Right cardiac atrium (tissue), 5 donors: ENCODE measurements at regions not wholly inside any gene's neighbourhood (a gene's known extent, or its start where the extent isn't known, plus 50 kb on each side); places are given as distances from the start of the nearest gene placed in this dataset.

ENCODE experiments used
- ATAC-seq, 2 donors: fragments of 200-7000 bp; cut with Tn5 transposase; one replicate each; pipeline versions ENCODE4 v1.8.0 to v1.9.1; 2020; ENCODE audit warnings: moderate library complexity in 2 of 2, mild to moderate bottlenecking in 1 of 2
- DNase-seq, 3 donors: peaks; one replicate each; pipeline ENCODE4 v3.0.0-alpha.2; 2020
- H3K27ac ChIP-seq: one replicate; pipeline ENCODE4 v1.5.1; 2013; ENCODE audit warnings: mild to moderate bottlenecking, low read length, control low read depth, moderate library complexity
- H3K27me3 ChIP-seq: one replicate; pipeline ENCODE4 v1.6.1; 2013; ENCODE audit not compliant: control insufficient read depth, insufficient read depth
- H3K4me1 ChIP-seq: one replicate; pipeline ENCODE4 v1.6.1; 2013; ENCODE audit warnings: low read length; ENCODE audit not compliant: control insufficient read depth, insufficient read depth
- H3K4me3 ChIP-seq: one replicate; pipeline ENCODE4 v1.5.1; 2013; ENCODE audit warnings: low read length, control low read depth
- H3K9me3 ChIP-seq: one replicate; pipeline ENCODE4 v1.6.1; 2013; ENCODE audit warnings: low read length; ENCODE audit not compliant: control insufficient read depth
- whole genome bisulfite sequencing: extraction: QIAGEN DNeasy Blood & Tissue Kit; methylation state at CpG from one replicate; pipeline ENCODE4 v1.1.7; 2013; 5-methylcytosine and 5-hydroxymethylcytosine counted together
- intact Hi-C, 4 donors: fragments of 100-400 bp; cut with DNase I; formaldehyde crosslinking; loops; one replicate each; pipeline versions ENCODE4 v1.11.0 to v1.14.0; 2022 to 2023
- donor health status: healthy with polysubstance abuse.
- donor health status: DM: no; HTN: yes; CAD: no.
- donor health status: DM: no; HTN: no; CAD: no.
- donor health status: DM: no; HTN: yes; CAD: no; lungs with severe emphysema.
- donor health status: DM: yes; HTN: yes; CAD: no.

- no peak for ATAC-seq
- WGBS, result 64% methylated on average over 1 of the region's 1 CpG
- no peaks in the 10 kb centered on the region for H3K9me3 ChIP-seq
- no peak for DNase-seq
- H3K27me3 ChIP-seq, result no peaks in the 10 kb centered on the region
- intact Hi-C loops, result no loop called here
- H3K27ac ChIP-seq, result no peak overlapping the region
- no peak overlapping the region for H3K4me3 ChIP-seq
- no peaks in the 10 kb centered on the region for H3K4me1 ChIP-seq
Measured at GRCh38 chr14:81955123-81955522, 421.5 kb upstream of the SEL1L start.

- 94% methylated on average over 3 of the region's 3 CpGs for WGBS
- Histone ChIP-seq H3K9me3 (no peaks in the 10 kb centered on the region), H3K4me3 (no peak overlapping the region), H3K27me3 (no peaks in the 10 kb centered on the region), H3K27ac (no peak overlapping the region), H3K4me1 (no peaks in the 10 kb centered on the region)
- no peak for ATAC-seq
- intact Hi-C loops, result no loop called here
- no peak for DNase-seq
Measured at GRCh38 chr14:81960781-81961180, 427.1 kb upstream of the SEL1L start.

GRCh38 chr14:81963846-81964245, 430.2 kb upstream of the SEL1L start:
- Histone ChIP-seq H3K4me3 (no peak overlapping the region), H3K9me3 (no peaks in the 10 kb centered on the region), H3K27ac (no peak overlapping the region), H3K4me1 (no peaks in the 10 kb centered on the region), H3K27me3 (no peaks in the 10 kb centered on the region)
- ATAC-seq (no peak), DNase-seq (no peak)
- WGBS, result 79% methylated on average over 1 of the region's 1 CpG
- intact Hi-C loops, result no loop called here

- no peak overlapping the region for H3K27ac ChIP-seq
- WGBS, result 70% methylated on average over 5 of the region's 5 CpGs
- intact Hi-C loops, result no loop called here
- no peaks in the 10 kb centered on the region for H3K27me3 ChIP-seq
- no peak for DNase-seq
- ATAC-seq, result no peak
- no peaks in the 10 kb centered on the region for H3K9me3 ChIP-seq
- H3K4me1 ChIP-seq, result no peaks in the 10 kb centered on the region
- no peak overlapping the region for H3K4me3 ChIP-seq
Measured at GRCh38 chr14:81970307-81970706, 436.7 kb upstream of the SEL1L start.

GRCh38 chr14:81971911-81972310, 438.3 kb upstream of the SEL1L start:
- Histone ChIP-seq H3K27ac (no peak overlapping the region), H3K27me3 (no peaks in the 10 kb centered on the region), H3K4me1 (no peaks in the 10 kb centered on the region), H3K9me3 (no peaks in the 10 kb centered on the region), H3K4me3 (no peak overlapping the region)
- ATAC-seq (no peak), DNase-seq (no peak)
- WGBS, result 19% methylated on average over 2 of the region's 2 CpGs
- intact Hi-C loops, result no loop called here

GRCh38 chr14:81972601-81973000, 438.9 kb upstream of the SEL1L start:
- no peaks in the 10 kb centered on the region for H3K9me3 ChIP-seq
- ATAC-seq (no peak), DNase-seq (no peak)
- H3K27me3 ChIP-seq, result no peaks in the 10 kb centered on the region
- H3K4me3 ChIP-seq, result no peak overlapping the region
- WGBS, result 77% methylated on average over 2 of the region's 2 CpGs
- intact Hi-C loops, result no loop called here
- H3K4me1 ChIP-seq, result no peaks in the 10 kb centered on the region
- no peak overlapping the region for H3K27ac ChIP-seq

- WGBS, result 48% methylated on average over 2 of the region's 2 CpGs
- no peaks in the 10 kb centered on the region for H3K4me1 ChIP-seq
- ATAC-seq (no peak), DNase-seq (no peak)
- intact Hi-C loops, result no loop called here
- H3K27me3 ChIP-seq, result no peaks in the 10 kb centered on the region
- no peak overlapping the region for H3K27ac ChIP-seq
- no peak overlapping the region for H3K4me3 ChIP-seq
- no peaks in the 10 kb centered on the region for H3K9me3 ChIP-seq
Measured at GRCh38 chr14:81974543-81974942, 440.9 kb upstream of the SEL1L start.

- no peaks in the 10 kb centered on the region for H3K27me3 ChIP-seq
- no peaks in the 10 kb centered on the region for H3K9me3 ChIP-seq
- ATAC-seq (no peak), DNase-seq (no peak)
- no peaks in the 10 kb centered on the region for H3K4me1 ChIP-seq
- no peak overlapping the region for H3K4me3 ChIP-seq
- intact Hi-C loops, result no loop called here
- 61% methylated on average over 4 of the region's 4 CpGs for WGBS
- no peak overlapping the region for H3K27ac ChIP-seq
Measured at GRCh38 chr14:81980601-81981306, 447.1 kb upstream of the SEL1L start.

- no peak for ATAC-seq
- intact Hi-C loops, result no loop called here
- H3K9me3 ChIP-seq, result no peaks in the 10 kb centered on the region
Measured at GRCh38 chr14:81981307-81981675, 447.6 kb upstream of the SEL1L start.

GRCh38 chr14:81982046-81982445, 448.4 kb upstream of the SEL1L start:
- H3K27me3 ChIP-seq, result no peaks in the 10 kb centered on the region
- no peak for DNase-seq
- H3K9me3 ChIP-seq, result no peaks in the 10 kb centered on the region
- no peak overlapping the region for H3K4me3 ChIP-seq
- WGBS, result 67% methylated on average over 4 of the region's 4 CpGs
- intact Hi-C loops, result no loop called here
- no peak overlapping the region for H3K27ac ChIP-seq
- ATAC-seq, result no peak
- no peaks in the 10 kb centered on the region for H3K4me1 ChIP-seq

More at GRCh38 chr14:81981307-81981675, 447.6 kb upstream of the SEL1L start:
- Histone ChIP-seq H3K4me1 (no peaks in the 10 kb centered on the region), H3K4me3 (no peak overlapping the region), H3K27ac (no peak overlapping the region), H3K27me3 (no peaks in the 10 kb centered on the region)
- DNase-seq, result no peak
- 57% methylated on average over 5 of the region's 5 CpGs for WGBS

GRCh38 chr14:81986005-81986404, 452.4 kb upstream of the SEL1L start:
- Histone ChIP-seq H3K4me1 (no peaks in the 10 kb centered on the region), H3K4me3 (no peak overlapping the region), H3K27ac (no peak overlapping the region), H3K9me3 (no peaks in the 10 kb centered on the region), H3K27me3 (no peaks in the 10 kb centered on the region)
- intact Hi-C loops, result no loop called here
- DNase-seq, result no peak
- ATAC-seq, result no peak

- ATAC-seq (no peak), DNase-seq (no peak)
- no peaks in the 10 kb centered on the region for H3K27me3 ChIP-seq
- intact Hi-C loops, result no loop called here
- H3K9me3 ChIP-seq, result no peaks in the 10 kb centered on the region
- H3K27ac ChIP-seq, result no peak overlapping the region
- no peaks in the 10 kb centered on the region for H3K4me1 ChIP-seq
- H3K4me3 ChIP-seq, result no peak overlapping the region
- 71% methylated on average over 3 of the region's 3 CpGs for WGBS
Measured at GRCh38 chr14:81989211-81989610, 455.6 kb upstream of the SEL1L start.
